GM23338 (cell line): ENCODE measurements at regions not wholly inside any gene's neighbourhood (a gene's known extent, or its start where the extent isn't known, plus 50 kb on each side); places are given as distances from the start of the nearest gene placed in this dataset.
"Not testable (repeated sequence)": the region's sequence is repeated elsewhere in the genome, so short reads cannot be mapped to it uniquely, and the experiment has no call there.

Source experiments
- CREB1 ChIP-seq: fragments of 250-450 bp; sonication (Bioruptor Pico); IDR thresholded peaks from 2 replicates; pipeline ENCODE4 v1.5.0; 2020; ENCODE audit warnings: low read depth, mild to moderate bottlenecking, moderate library complexity
- CTCF ChIP-seq, 2 experiments: fragments of 200-600 bp in 1 of 2; sonication (generic) in 1 of 2; conservative IDR thresholded peaks; 2 replicates each; pipeline versions ENCODE4 v1.5.1 to v1.6.1; 2016 to 2017; ENCODE audit warnings: antibody characterized with exemption in 2 of 2, low read depth in 2 of 2, mild to moderate bottlenecking in 2 of 2, moderate library complexity in 1 of 2
- EZH2 ChIP-seq: fragments of 200-600 bp; sonication (generic); IDR thresholded peaks from one replicate; pipeline ENCODE4 v1.8.0; 2017; ENCODE audit warnings: antibody characterized with exemption, mild to moderate bottlenecking, low read depth; ENCODE audit not compliant: unreplicated experiment
- NANOG ChIP-seq: IDR thresholded peaks from 2 replicates; pipeline ENCODE4 v1.6.1; 2016; ENCODE audit warnings: antibody characterized with exemption, borderline replicate concordance
- POLR2AphosphoS5 ChIP-seq: IDR thresholded peaks from 2 replicates; pipeline ENCODE4 v1.6.1; 2016; ENCODE audit warnings: antibody characterized with exemption, low read depth
- STAT1 ChIP-seq: IDR thresholded peaks from one replicate; pipeline ENCODE4 v1.6.1; 2016; ENCODE audit warnings: antibody characterized with exemption; ENCODE audit not compliant: unreplicated experiment
- ZNF331 ChIP-seq: fragments of 250-450 bp; sonication (Bioruptor Pico); IDR thresholded peaks from 2 replicates; pipeline ENCODE4 v1.5.0; 2020; ENCODE audit warnings: low read depth, mild to moderate bottlenecking, moderate library complexity
- ZNF462 ChIP-seq: fragments of 250-450 bp; sonication (Bioruptor Pico); IDR thresholded peaks from 2 replicates; pipeline ENCODE4 v1.5.0; 2020; ENCODE audit warnings: mild to moderate bottlenecking, moderate library complexity

DNA sequence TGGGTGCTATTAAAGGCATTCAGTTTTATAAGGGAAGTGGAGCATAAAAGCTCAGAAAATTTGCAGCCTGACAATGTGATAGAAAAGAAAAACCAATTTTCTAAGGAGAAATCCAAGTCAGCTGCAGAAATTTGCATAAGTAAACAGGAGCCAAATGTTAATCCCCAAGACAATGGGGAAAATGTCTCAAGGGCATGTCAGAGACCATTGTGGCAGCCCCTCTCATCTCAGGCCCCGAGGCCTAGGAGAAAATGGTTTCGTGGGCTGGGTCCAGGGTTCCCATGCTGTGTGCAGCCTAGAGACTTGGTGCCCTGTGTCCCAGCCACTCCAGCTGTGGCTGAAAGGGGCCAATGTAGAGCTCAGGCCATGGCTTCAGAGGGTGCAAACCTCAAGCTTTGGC lies 150.8 kb upstream of the E2F7 start:
- not testable (repeated sequence) for TF ChIP-seq CTCF (conservative IDR thresholded peaks at IDR 0.05; ENCODE audit: low read depth in 2 of 2); EZH2; POLR2AphosphoS5; ZNF462; NANOG; ZNF331; CREB1 (CRISPR knock-in tag); STAT1
